HepG2 (cell line): ENCODE measurements at regions not wholly inside any gene's neighbourhood (a gene's known extent, or its start where the extent isn't known, plus 50 kb on each side); places are given as distances from the start of the nearest gene placed in this dataset.

Experiments
- DNMT3B ChIP-seq: conservative IDR thresholded peaks from 2 replicates; pipeline ENCODE4 v1.6.1; 2016; ENCODE audit warnings: missing biosample characterization, control low read depth
- JUN ChIP-seq: sonication (generic); formaldehyde crosslinking; IDR thresholded peaks from 2 replicates; pipeline ENCODE4 v1.4.0; 2020; ENCODE audit warnings: mild to moderate bottlenecking, missing genetic modification reagents
- MAFF ChIP-seq: IDR thresholded peaks from 2 replicates; pipeline ENCODE4 v1.6.1; 2011; ENCODE audit warnings: low read depth, low read length, improper control_type of control experiment
- NR2C2 ChIP-seq: sonication (generic); formaldehyde crosslinking; IDR thresholded peaks from 2 replicates; pipeline ENCODE4 v1.4.0; 2020; ENCODE audit warnings: missing genetic modification reagents, mild to moderate bottlenecking, moderate library complexity, borderline replicate concordance
- NR2F6 ChIP-seq, 2 experiments: IDR thresholded peaks; 2 replicates each; pipeline ENCODE4 v1.6.1; 2016; ENCODE audit warnings: antibody characterized with exemption in 1 of 2, mild to moderate bottlenecking in 1 of 2
- POLR2A ChIP-seq, 2 experiments: IDR thresholded peaks; 2 replicates each; pipeline ENCODE4 v1.6.1; 2011; ENCODE audit warnings: low read depth in 2 of 2, low read length in 2 of 2, mild to moderate bottlenecking in 1 of 2, moderate library complexity in 1 of 2; ENCODE audit not compliant: insufficient read depth in 1 of 2
- SMAD3 ChIP-seq: sonication (generic); formaldehyde crosslinking; IDR thresholded peaks from 2 replicates; pipeline ENCODE4 v1.4.0; 2020; ENCODE audit warnings: missing genetic modification reagents
- SMYD3 ChIP-seq: sonication (generic); formaldehyde crosslinking; IDR thresholded peaks from 2 replicates; pipeline ENCODE4 v1.8.1; 2023; ENCODE audit warnings: mild to moderate bottlenecking, missing genetic modification reagents
- TSC22D2 ChIP-seq: sonication (generic); formaldehyde crosslinking; IDR thresholded peaks from 2 replicates; pipeline ENCODE4 v1.5.1; 2020; ENCODE audit warnings: missing genetic modification reagents, mild to moderate bottlenecking, borderline replicate concordance
- ZNF232 ChIP-seq: sonication (generic); formaldehyde crosslinking; IDR thresholded peaks from 2 replicates; pipeline ENCODE4 v1.4.0; 2020; ENCODE audit warnings: missing genetic modification reagents, borderline replicate concordance
- ZNF567 ChIP-seq: sonication (generic); formaldehyde crosslinking; IDR thresholded peaks from 2 replicates; pipeline ENCODE4 v1.8.1; 2023; ENCODE audit warnings: mild to moderate bottlenecking, missing genetic modification reagents, borderline replicate concordance
- TF ChIP-seq, protein P1 (sequence below): sonication (generic); formaldehyde crosslinking; IDR thresholded peaks from 2 replicates; pipeline ENCODE4 v1.4.0; 2020; ENCODE audit warnings: missing genetic modification reagents
- TF ChIP-seq, protein P2 (sequence below): sonication (generic); formaldehyde crosslinking; IDR thresholded peaks from 2 replicates; pipeline ENCODE4 v1.5.1; 2020; ENCODE audit warnings: missing genetic modification reagents, mild to moderate bottlenecking, borderline replicate concordance
- TF ChIP-seq, protein P3 (sequence below): sonication (generic); formaldehyde crosslinking; IDR thresholded peaks from 2 replicates; pipeline ENCODE4 v1.5.0; 2020; ENCODE audit warnings: mild to moderate bottlenecking, missing genetic modification reagents, moderate library complexity

DNA sequence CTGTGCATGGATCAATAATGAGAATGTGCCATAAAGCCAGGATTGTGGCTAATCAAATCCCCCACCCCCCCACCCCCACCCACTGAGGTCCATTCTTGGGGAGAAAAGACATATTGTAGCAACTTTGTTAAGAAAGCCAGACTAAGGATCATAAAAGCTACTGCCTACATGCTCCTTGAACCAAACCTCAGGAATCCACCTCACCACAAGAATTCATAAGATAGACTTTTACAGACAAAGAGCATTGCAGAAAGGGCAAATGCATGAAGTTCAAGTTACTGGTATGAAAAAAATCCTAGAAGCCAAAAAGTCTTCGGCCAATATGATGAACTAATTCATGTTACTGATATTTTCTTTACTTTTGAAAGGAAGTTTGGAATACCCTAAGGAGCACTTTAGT is 187.9 kb upstream of the ARID1B start:
- TF ChIP-seq, protein P1, sequence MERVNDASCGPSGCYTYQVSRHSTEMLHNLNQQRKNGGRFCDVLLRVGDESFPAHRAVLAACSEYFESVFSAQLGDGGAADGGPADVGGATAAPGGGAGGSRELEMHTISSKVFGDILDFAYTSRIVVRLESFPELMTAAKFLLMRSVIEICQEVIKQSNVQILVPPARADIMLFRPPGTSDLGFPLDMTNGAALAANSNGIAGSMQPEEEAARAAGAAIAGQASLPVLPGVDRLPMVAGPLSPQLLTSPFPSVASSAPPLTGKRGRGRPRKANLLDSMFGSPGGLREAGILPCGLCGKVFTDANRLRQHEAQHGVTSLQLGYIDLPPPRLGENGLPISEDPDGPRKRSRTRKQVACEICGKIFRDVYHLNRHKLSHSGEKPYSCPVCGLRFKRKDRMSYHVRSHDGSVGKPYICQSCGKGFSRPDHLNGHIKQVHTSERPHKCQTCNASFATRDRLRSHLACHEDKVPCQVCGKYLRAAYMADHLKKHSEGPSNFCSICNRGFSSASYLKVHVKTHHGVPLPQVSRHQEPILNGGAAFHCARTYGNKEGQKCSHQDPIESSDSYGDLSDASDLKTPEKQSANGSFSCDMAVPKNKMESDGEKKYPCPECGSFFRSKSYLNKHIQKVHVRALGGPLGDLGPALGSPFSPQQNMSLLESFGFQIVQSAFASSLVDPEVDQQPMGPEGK (CRISPR knock-in tag) = no peak
- no peak for TF ChIP-seq SMAD3 (CRISPR knock-in tag)
- TF ChIP-seq TSC22D2 = no peak
- no peak for TF ChIP-seq POLR2A (IDR thresholded peaks at IDR 0.05; ENCODE audit: insufficient read depth in 1 of 2, low read depth in 2 of 2, low read length in 2 of 2)
- TF ChIP-seq MAFF = no peak
- TF ChIP-seq JUN = no peak
- no peak for TF ChIP-seq ZNF567
- TF ChIP-seq SMYD3 = no peak
- TF ChIP-seq NR2C2 (CRISPR knock-in tag) = no peak
- TF ChIP-seq, protein P2, sequence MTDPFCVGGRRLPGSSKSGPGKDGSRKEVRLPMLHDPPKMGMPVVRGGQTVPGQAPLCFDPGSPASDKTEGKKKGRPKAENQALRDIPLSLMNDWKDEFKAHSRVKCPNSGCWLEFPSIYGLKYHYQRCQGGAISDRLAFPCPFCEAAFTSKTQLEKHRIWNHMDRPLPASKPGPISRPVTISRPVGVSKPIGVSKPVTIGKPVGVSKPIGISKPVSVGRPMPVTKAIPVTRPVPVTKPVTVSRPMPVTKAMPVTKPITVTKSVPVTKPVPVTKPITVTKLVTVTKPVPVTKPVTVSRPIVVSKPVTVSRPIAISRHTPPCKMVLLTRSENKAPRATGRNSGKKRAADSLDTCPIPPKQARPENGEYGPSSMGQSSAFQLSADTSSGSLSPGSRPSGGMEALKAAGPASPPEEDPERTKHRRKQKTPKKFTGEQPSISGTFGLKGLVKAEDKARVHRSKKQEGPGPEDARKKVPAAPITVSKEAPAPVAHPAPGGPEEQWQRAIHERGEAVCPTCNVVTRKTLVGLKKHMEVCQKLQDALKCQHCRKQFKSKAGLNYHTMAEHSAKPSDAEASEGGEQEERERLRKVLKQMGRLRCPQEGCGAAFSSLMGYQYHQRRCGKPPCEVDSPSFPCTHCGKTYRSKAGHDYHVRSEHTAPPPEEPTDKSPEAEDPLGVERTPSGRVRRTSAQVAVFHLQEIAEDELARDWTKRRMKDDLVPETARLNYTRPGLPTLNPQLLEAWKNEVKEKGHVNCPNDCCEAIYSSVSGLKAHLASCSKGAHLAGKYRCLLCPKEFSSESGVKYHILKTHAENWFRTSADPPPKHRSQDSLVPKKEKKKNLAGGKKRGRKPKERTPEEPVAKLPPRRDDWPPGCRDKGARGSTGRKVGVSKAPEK (CRISPR knock-in tag) = no peak
- TF ChIP-seq, protein P3, sequence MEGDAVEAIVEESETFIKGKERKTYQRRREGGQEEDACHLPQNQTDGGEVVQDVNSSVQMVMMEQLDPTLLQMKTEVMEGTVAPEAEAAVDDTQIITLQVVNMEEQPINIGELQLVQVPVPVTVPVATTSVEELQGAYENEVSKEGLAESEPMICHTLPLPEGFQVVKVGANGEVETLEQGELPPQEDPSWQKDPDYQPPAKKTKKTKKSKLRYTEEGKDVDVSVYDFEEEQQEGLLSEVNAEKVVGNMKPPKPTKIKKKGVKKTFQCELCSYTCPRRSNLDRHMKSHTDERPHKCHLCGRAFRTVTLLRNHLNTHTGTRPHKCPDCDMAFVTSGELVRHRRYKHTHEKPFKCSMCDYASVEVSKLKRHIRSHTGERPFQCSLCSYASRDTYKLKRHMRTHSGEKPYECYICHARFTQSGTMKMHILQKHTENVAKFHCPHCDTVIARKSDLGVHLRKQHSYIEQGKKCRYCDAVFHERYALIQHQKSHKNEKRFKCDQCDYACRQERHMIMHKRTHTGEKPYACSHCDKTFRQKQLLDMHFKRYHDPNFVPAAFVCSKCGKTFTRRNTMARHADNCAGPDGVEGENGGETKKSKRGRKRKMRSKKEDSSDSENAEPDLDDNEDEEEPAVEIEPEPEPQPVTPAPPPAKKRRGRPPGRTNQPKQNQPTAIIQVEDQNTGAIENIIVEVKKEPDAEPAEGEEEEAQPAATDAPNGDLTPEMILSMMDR = no peak
- no peak for TF ChIP-seq DNMT3B
- no peak for TF ChIP-seq NR2F6 (IDR thresholded peaks at IDR 0.05)
- TF ChIP-seq NR2F6 (CRISPR knock-in tag; IDR thresholded peaks at IDR 0.05) = no peak
- TF ChIP-seq ZNF232 (CRISPR knock-in tag) = no peak
